GM19351 (cell line): ENCODE measurements at regions not wholly inside any gene's neighbourhood (a gene's known extent, or its start where the extent isn't known, plus 50 kb on each side); places are given as distances from the start of the nearest gene placed in this dataset.

Source experiments
- ATAC-seq: cut with Tn5 transposase; IDR thresholded peaks from one replicate; pipeline ENCODE4 v1.9.1; 2021; ENCODE audit warnings: mild to moderate bottlenecking, moderate library complexity; ENCODE audit not compliant: unreplicated experiment

- ATAC-seq, result no peak
These were observed 279.3 kb downstream of the YTHDC2 start for GRCh38 chr5:113792806-113793205.

- ATAC-seq, result no peak
These were observed 281.5 kb downstream of the YTHDC2 start for GRCh38 chr5:113794981-113795380.

- ATAC-seq, result no peak
These were observed 287.2 kb downstream of the YTHDC2 start for GRCh38 chr5:113800686-113801085.

- ATAC-seq, result no peak
These were observed 290.8 kb downstream of the YTHDC2 start for GRCh38 chr5:113804264-113804663.

GRCh38 chr5:113804943-113805342, 291.4 kb downstream of the YTHDC2 start:
- no peak for ATAC-seq

- ATAC-seq, result no peak
These were observed 292.8 kb downstream of the YTHDC2 start for GRCh38 chr5:113806250-113806649.

- ATAC-seq, result no peak
These were observed 293.4 kb downstream of the YTHDC2 start for GRCh38 chr5:113806904-113807303.

GRCh38 chr5:113807427-113807991, 294.0 kb downstream of the YTHDC2 start:
- no peak for ATAC-seq

GRCh38 chr5:113808956-113809355, 295.5 kb downstream of the YTHDC2 start:
- no peak for ATAC-seq

GRCh38 chr5:113809626-113810025, 296.1 kb downstream of the YTHDC2 start:
- ATAC-seq, result no peak

GRCh38 chr5:113813466-113813865, 300.0 kb downstream of the YTHDC2 start:
- ATAC-seq, result no peak

- no peak for ATAC-seq
These were observed 304.2 kb downstream of the YTHDC2 start for GRCh38 chr5:113817683-113818082.

- ATAC-seq, result no peak
These were observed 310.2 kb downstream of the YTHDC2 start for GRCh38 chr5:113823696-113824095.

- ATAC-seq, result no peak
These were observed 310.8 kb downstream of the YTHDC2 start for GRCh38 chr5:113824307-113824706.

- no peak for ATAC-seq
These were observed 311.7 kb downstream of the YTHDC2 start for GRCh38 chr5:113825176-113825575.

GRCh38 chr5:113846941-113847340, 333.4 kb downstream of the YTHDC2 start:
- ATAC-seq, result no peak

GRCh38 chr5:113864437-113864836, 350.9 kb downstream of the YTHDC2 start:
- no peak for ATAC-seq

- no peak for ATAC-seq
These were observed 353.3 kb downstream of the YTHDC2 start for GRCh38 chr5:113866763-113867162.

- ATAC-seq, result no peak
These were observed 356.1 kb downstream of the YTHDC2 start for GRCh38 chr5:113869611-113870010.

GRCh38 chr5:113871972-113872371, 358.5 kb downstream of the YTHDC2 start:
- no peak for ATAC-seq

- no peak for ATAC-seq
These were observed 361.6 kb downstream of the YTHDC2 start for GRCh38 chr5:113875096-113875495.

GRCh38 chr5:113891491-113891890, 378.0 kb downstream of the YTHDC2 start:
- ATAC-seq, result no peak

- no peak for ATAC-seq
These were observed 383.3 kb downstream of the YTHDC2 start for GRCh38 chr5:113896789-113897188.
